ENCODE measurements at regions not wholly inside any gene's neighbourhood (a gene's known extent, or its start where the extent isn't known, plus 50 kb on each side); places are given as distances from the start of the nearest gene placed in this dataset.
A peak's percentile ranks its signal among the peaks of the same experiment; 100 is the strongest.

- Histone ChIP-seq H3K27me3 (replicated peaks; ENCODE audit: insufficient read depth) (no peaks in the 10 kb centered on the region), H3K36me3 (no peaks in the 10 kb centered on the region), H3K27ac (no peak overlapping the region), H3K4me3 (no peak overlapping the region), H3K9me3 (no peaks in the 10 kb centered on the region), H3K4me1 (ENCODE audit: control insufficient read depth in 1 of 2, low read depth in 2 of 2) (no peaks in the 10 kb centered on the region)
- TF ChIP-seq CTCF (IDR thresholded peaks at IDR 0.05) = no peak
- no peak for ATAC-seq (ENCODE audit: insufficient number of reproducible peaks, low FRiP score, low read depth)
- DNase-seq (ENCODE audit: low spot score) = no peak
Measured at GRCh38 chr14:100659345-100660001, 67.2 kb upstream of the DLK1 start.

- DNase-seq (ENCODE audit: low spot score) = no peak
- Histone ChIP-seq H3K4me1 (ENCODE audit: control insufficient read depth in 1 of 2, low read depth in 2 of 2) (no peaks in the 10 kb centered on the region), H3K4me3 (no peak overlapping the region), H3K36me3 (no peaks in the 10 kb centered on the region), H3K27me3 (replicated peaks; ENCODE audit: insufficient read depth) (no peaks in the 10 kb centered on the region), H3K27ac (no peak overlapping the region), H3K9me3 (no peaks in the 10 kb centered on the region)
- no peak for TF ChIP-seq CTCF (IDR thresholded peaks at IDR 0.05)
- ATAC-seq (ENCODE audit: insufficient number of reproducible peaks, low FRiP score, low read depth) = no peak
Measured at GRCh38 chr14:100660498-100660881, 66.2 kb upstream of the DLK1 start.

GRCh38 chr14:100660882-100661635 lies 65.6 kb upstream of the DLK1 start:
- TF ChIP-seq CTCF (IDR thresholded peaks at IDR 0.05) = no peak
- ATAC-seq (ENCODE audit: insufficient number of reproducible peaks, low FRiP score, low read depth) (no peak), DNase-seq (ENCODE audit: low spot score) (no peak)
- H3K4me3 ChIP-seq = no peak overlapping the region
- H3K36me3 ChIP-seq = no peaks in the 10 kb centered on the region
- no peaks in the 10 kb centered on the region for H3K4me1 ChIP-seq (ENCODE audit: control insufficient read depth in 1 of 2, low read depth in 2 of 2)
- no peak overlapping the region for H3K27ac ChIP-seq
- H3K9me3 ChIP-seq = no peaks in the 10 kb centered on the region
- no peaks in the 10 kb centered on the region for H3K27me3 ChIP-seq (replicated peaks; ENCODE audit: insufficient read depth)

GRCh38 chr14:100662879-100663760 lies 63.6 kb upstream of the DLK1 start:
- DNase-seq (ENCODE audit: low spot score) = no peak
- no peaks in the 10 kb centered on the region for H3K27me3 ChIP-seq (replicated peaks; ENCODE audit: insufficient read depth)
- no peak for ATAC-seq (ENCODE audit: insufficient number of reproducible peaks, low FRiP score, low read depth)
- peak; percentile 75 for TF ChIP-seq CTCF (IDR thresholded peaks at IDR 0.05)
- H3K36me3 ChIP-seq = no peaks in the 10 kb centered on the region
- no peaks in the 10 kb centered on the region for H3K9me3 ChIP-seq
- H3K4me1 ChIP-seq (ENCODE audit: control insufficient read depth in 1 of 2, low read depth in 2 of 2) = no peaks in the 10 kb centered on the region
- no peak overlapping the region for H3K4me3 ChIP-seq
- H3K27ac ChIP-seq = no peak overlapping the region

GRCh38 chr14:100663761-100664052 lies 63.0 kb upstream of the DLK1 start:
- Histone ChIP-seq H3K27me3 (replicated peaks; ENCODE audit: insufficient read depth) (no peaks in the 10 kb centered on the region), H3K4me3 (no peak overlapping the region), H3K9me3 (no peaks in the 10 kb centered on the region), H3K36me3 (no peaks in the 10 kb centered on the region), H3K4me1 (ENCODE audit: control insufficient read depth in 1 of 2, low read depth in 2 of 2) (no peaks in the 10 kb centered on the region), H3K27ac (no peak overlapping the region)
- ATAC-seq (ENCODE audit: insufficient number of reproducible peaks, low FRiP score, low read depth) (no peak), DNase-seq (ENCODE audit: low spot score) (no peak)
- no peak for TF ChIP-seq CTCF (IDR thresholded peaks at IDR 0.05)

Measured in thoracic aorta (tissue), 2 donors.